ENCODE measurements at regions not wholly inside any gene's neighbourhood (a gene's known extent, or its start where the extent isn't known, plus 50 kb on each side); places are given as distances from the start of the nearest gene placed in this dataset.

GRCh38 chr2:220001751-220002150 is 374.3 kb downstream of the SLC4A3 start:
- Histone ChIP-seq H2AFZ (ENCODE audit: low read depth, low read length) (no peak overlapping the region), H3K27me3 (ENCODE audit: control insufficient read depth in 2 of 2, insufficient read depth in 2 of 2, low read length in 2 of 2) (no peaks in the 10 kb centered on the region), H3K9me1 (ENCODE audit: control insufficient read depth, insufficient read depth, low read length) (no peaks in the 10 kb centered on the region), H4K20me1 (replicated peaks; ENCODE audit: control insufficient read depth, insufficient read depth, low read length) (no peaks in the 10 kb centered on the region), H3K9me3 (replicated peaks; ENCODE audit: control insufficient read depth, insufficient read depth, low read depth, low read length) (no peaks in the 10 kb centered on the region), H3K36me3 (ENCODE audit: control insufficient read depth, insufficient read depth, low read length) (no peaks in the 10 kb centered on the region), H3K9ac (ENCODE audit: insufficient read depth in 1 of 2, low read depth in 2 of 2, low read length in 2 of 2) (no peak overlapping the region), H3K27ac (ENCODE audit: extremely low read depth, low read depth, low read length) (no peak overlapping the region), H3K79me2 (ENCODE audit: control insufficient read depth, insufficient read depth, low read length) (no peaks in the 10 kb centered on the region), H3K4me1 (replicated peaks in 1 of 2; ENCODE audit: control insufficient read depth in 2 of 2, insufficient read depth in 2 of 2, low read length in 2 of 2) (no peaks in the 10 kb centered on the region), H3K4me2 (ENCODE audit: insufficient read depth, low read length) (no peak overlapping the region), H3K4me3 (no peak overlapping the region)
- WGBS (ENCODE audit: insufficient coverage, low coverage, missing lambda C conversion rate): 0% methylated on average over 3 of the region's 3 CpGs
- ATAC-seq: no peak
- ChIA-PET POLR2A (no interaction called here), CTCF (ENCODE audit: low intra/inter-chr PET ratio) (no interaction called here)
- no TSS peak for BruUV-seq (replicated peaks)
- in situ Hi-C loops (cut with MboI) (no loop called here), intact Hi-C loops (cut with micrococcal nuclease) (no loop called here)
- no peak for TF ChIP-seq GATAD2A (IDR thresholded peaks at IDR 0.05)
- no peak for DNase-seq (ENCODE audit: extremely low read depth in 1 of 4, low spot score in 3 of 4)
- no peak for FAIRE-seq

- Histone ChIP-seq H2AFZ (ENCODE audit: low read depth, low read length) (no peak overlapping the region), H3K27ac (ENCODE audit: extremely low read depth, low read depth, low read length) (no peak overlapping the region), H3K9ac (ENCODE audit: insufficient read depth in 1 of 2, low read depth in 2 of 2, low read length in 2 of 2) (no peak overlapping the region), H3K79me2 (ENCODE audit: control insufficient read depth, insufficient read depth, low read length) (no peaks in the 10 kb centered on the region), H3K4me2 (ENCODE audit: insufficient read depth, low read length) (no peak overlapping the region), H3K36me3 (ENCODE audit: control insufficient read depth, insufficient read depth, low read length) (no peaks in the 10 kb centered on the region), H3K9me3 (replicated peaks; ENCODE audit: control insufficient read depth, insufficient read depth, low read depth, low read length) (no peaks in the 10 kb centered on the region), H3K27me3 (ENCODE audit: control insufficient read depth in 2 of 2, insufficient read depth in 2 of 2, low read length in 2 of 2) (no peaks in the 10 kb centered on the region), H3K9me1 (ENCODE audit: control insufficient read depth, insufficient read depth, low read length) (no peaks in the 10 kb centered on the region), H3K4me3 (no peak overlapping the region), H4K20me1 (replicated peaks; ENCODE audit: control insufficient read depth, insufficient read depth, low read length) (no peaks in the 10 kb centered on the region), H3K4me1 (replicated peaks in 1 of 2; ENCODE audit: control insufficient read depth in 2 of 2, insufficient read depth in 2 of 2, low read length in 2 of 2) (no peaks in the 10 kb centered on the region)
- DNase-seq (ENCODE audit: extremely low read depth in 1 of 4, low spot score in 3 of 4): no peak
- ATAC-seq: no peak
- in situ Hi-C loops (cut with MboI) (no loop called here), intact Hi-C loops (cut with micrococcal nuclease) (no loop called here)
- TF ChIP-seq MYC (IDR thresholded peaks at IDR 0.05; ENCODE audit: low read depth, low read length): no peak
- TF ChIP-seq MYC (CRISPR knock-in tag; IDR thresholded peaks at IDR 0.05; ENCODE audit: borderline replicate concordance, low read depth): no peak
- no peak for TF ChIP-seq ILK (tag; IDR thresholded peaks at IDR 0.05; ENCODE audit: borderline replicate concordance, low read depth)
- no peak for TF ChIP-seq SIRT6 (IDR thresholded peaks at IDR 0.05; ENCODE audit: low read depth, low read length)
- no peak for TF ChIP-seq PHF8 (IDR thresholded peaks at IDR 0.05; ENCODE audit: borderline replicate concordance, low read length)
- BruUV-seq (replicated peaks): no TSS peak
- CTCF ChIA-PET (ENCODE audit: low intra/inter-chr PET ratio): no interaction called here
- POLR2A ChIA-PET: no interaction called here
- no peak for FAIRE-seq
- 2% methylated on average over 4 of the region's 4 CpGs for WGBS (ENCODE audit: insufficient coverage, low coverage, missing lambda C conversion rate)
These were observed 374.8 kb downstream of the SLC4A3 start for GRCh38 chr2:220002251-220002650.

Data from K562 (cell line).